IMR-90 (cell line): ENCODE measurements at regions not wholly inside any gene's neighbourhood (a gene's known extent, or its start where the extent isn't known, plus 50 kb on each side); places are given as distances from the start of the nearest gene placed in this dataset.

ENCODE experiments used
- ATAC-seq: fragments of 200-7000 bp; cut with Tn5 transposase; 2 replicates; pipeline ENCODE4 v1.9.1; 2020; ENCODE audit warnings: low read depth, mild to moderate bottlenecking, moderate library complexity
- BruUV-seq: library from RNA; stranded (reverse); fragments of 400-500 nt; replicated peaks from 2 replicates; lab custom pipeline; 2021; lab: Mats Ljungman, UMichigan
- CTCF ChIA-PET: fragments of 300-600 bp; formaldehyde crosslinking; extraction: SDS; loops from one replicate; lab custom pipeline; 2021; ENCODE audit warnings: antibody characterized with exemption; lab: Yijun Ruan, JAX
- POLR2A ChIA-PET: fragments of 300-600 bp; sonication (Branson Sonifier 250); formaldehyde crosslinking; loops from one replicate; lab custom pipeline; 2022; ENCODE audit warnings: antibody characterized with exemption; ENCODE audit not compliant: unreplicated experiment; lab: Charles Lee
- DNase-seq: peaks from one replicate; pipeline ENCODE4 v3.0.0; 2013
- H2AFZ ChIP-seq: replicated peaks from 2 replicates; pipeline ENCODE3; 2013; ENCODE audit warnings: low read length, mild to moderate bottlenecking; ENCODE audit not compliant: poor library complexity
- H2AK5ac ChIP-seq: 2 replicates; pipeline ENCODE4 v1.6.1; 2013; ENCODE audit warnings: low read depth, low read length, inconsistent platforms
- H2AK9ac ChIP-seq: replicated peaks from 2 replicates; pipeline ENCODE3; 2013; ENCODE audit warnings: mild to moderate bottlenecking, low read depth, low read length, moderate library complexity; ENCODE audit not compliant: poor library complexity
- H2BK120ac ChIP-seq: 2 replicates; pipeline ENCODE4 v1.6.1; 2013; ENCODE audit warnings: low read depth, low read length, inconsistent platforms
- H2BK15ac ChIP-seq: 3 replicates; pipeline ENCODE4 v1.6.1; 2013; ENCODE audit warnings: low read depth, low read length, inconsistent platforms
- H2BK20ac ChIP-seq: 2 replicates; pipeline ENCODE4 v1.6.1; 2013; ENCODE audit warnings: low read depth, mild to moderate bottlenecking, inconsistent platforms, low read length, moderate library complexity
- H2BK5ac ChIP-seq: 2 replicates; pipeline ENCODE4 v1.6.1; 2013; ENCODE audit warnings: mild to moderate bottlenecking, low read depth, low read length, inconsistent platforms; ENCODE audit not compliant: poor library complexity, severe bottlenecking
- H3K14ac ChIP-seq: replicated peaks from 2 replicates; pipeline ENCODE4 v1.6.1; 2013; ENCODE audit warnings: low read depth, low read length, inconsistent platforms
- H3K18ac ChIP-seq: 2 replicates; pipeline ENCODE4 v1.6.1; 2013; ENCODE audit warnings: low read depth, low read length, control low read depth
- H3K23ac ChIP-seq: 2 replicates; pipeline ENCODE4 v1.6.1; 2013; ENCODE audit warnings: low read depth, low read length, inconsistent platforms
- H3K27ac ChIP-seq: 2 replicates; pipeline ENCODE4 v1.5.1; 2013; ENCODE audit warnings: mild to moderate bottlenecking, control low read depth, low read length; ENCODE audit not compliant: insufficient read depth
- H3K27me3 ChIP-seq: 2 replicates; pipeline ENCODE4 v1.6.1; 2013; ENCODE audit warnings: low read length; ENCODE audit not compliant: control insufficient read depth, insufficient read depth
- H3K36me3 ChIP-seq: 2 replicates; pipeline ENCODE4 v1.6.1; 2013; ENCODE audit warnings: low read length, mixed read lengths; ENCODE audit not compliant: control insufficient read depth, insufficient read depth
- H3K4ac ChIP-seq: 2 replicates; pipeline ENCODE4 v1.6.1; 2013; ENCODE audit warnings: low read depth, low read length, inconsistent platforms
- H3K4me1 ChIP-seq: 2 replicates; pipeline ENCODE4 v1.6.1; 2013; ENCODE audit warnings: low read length, mixed read lengths; ENCODE audit not compliant: control insufficient read depth, insufficient read depth
- H3K4me2 ChIP-seq: 2 replicates; pipeline ENCODE4 v1.6.1; 2013; ENCODE audit warnings: low read depth, mild to moderate bottlenecking, control low read depth, low read length, moderate library complexity
- H3K4me3 ChIP-seq: 2 replicates; pipeline ENCODE4 v1.5.1; 2013; ENCODE audit warnings: low read depth, mild to moderate bottlenecking, control low read depth, low read length, moderate library complexity; ENCODE audit not compliant: insufficient read depth
- H3K56ac ChIP-seq: 2 replicates; pipeline ENCODE4 v1.6.1; 2013; ENCODE audit warnings: low read length, inconsistent platforms; ENCODE audit not compliant: insufficient read depth; ENCODE audit errors: extremely low read depth
- H3K79me1 ChIP-seq, 2 experiments: 2 replicates each; pipeline ENCODE4 v1.6.1; 2013; ENCODE audit warnings: low read length in 2 of 2, inconsistent platforms in 1 of 2, low read depth in 1 of 2
- H3K9ac ChIP-seq: 2 replicates; pipeline ENCODE4 v1.6.1; 2013; ENCODE audit warnings: low read depth, low read length, control low read depth
- H3K9me1 ChIP-seq: 2 replicates; pipeline ENCODE4 v1.6.1; 2013; ENCODE audit warnings: low read length, inconsistent platforms; ENCODE audit not compliant: insufficient read depth
- H3K9me3 ChIP-seq: 2 replicates; pipeline ENCODE4 v1.6.1; 2013; ENCODE audit warnings: low read length; ENCODE audit not compliant: control insufficient read depth, insufficient read depth
- H4K20me1 ChIP-seq: 2 replicates; pipeline ENCODE4 v1.6.1; 2013; ENCODE audit warnings: low read length, inconsistent platforms; ENCODE audit not compliant: insufficient read depth
- H4K5ac ChIP-seq: 2 replicates; pipeline ENCODE4 v1.6.1; 2013; ENCODE audit warnings: mild to moderate bottlenecking, low read depth, low read length, control low read depth
- H4K8ac ChIP-seq, 2 experiments: 2 replicates each; pipeline ENCODE4 v1.6.1; 2013; ENCODE audit warnings: low read depth in 2 of 2, low read length in 2 of 2, control low read depth in 1 of 2, inconsistent platforms in 1 of 2
- H4K91ac ChIP-seq: 2 replicates; pipeline ENCODE4 v1.6.1; 2013; ENCODE audit warnings: low read depth, low read length, inconsistent platforms; ENCODE audit not compliant: insufficient read depth
- BHLHE40 ChIP-seq: fragments of 150-350 bp; IDR thresholded peaks from 2 replicates; pipeline ENCODE4 v1.6.1; 2016; ENCODE audit warnings: mild to moderate bottlenecking, low read depth, low read length
- CEBPB ChIP-seq: IDR thresholded peaks from 2 replicates; pipeline ENCODE4 v1.6.1; 2012; ENCODE audit warnings: low read depth, low read length, improper control_type of control experiment
- CHD1 ChIP-seq: IDR thresholded peaks from 2 replicates; pipeline ENCODE4 v1.6.1; 2012; ENCODE audit warnings: low read depth, low read length, improper control_type of control experiment
- FOS ChIP-seq: fragments of 150-350 bp; IDR thresholded peaks from 2 replicates; pipeline ENCODE4 v1.6.1; 2016; ENCODE audit warnings: low read depth, low read length
- MXI1 ChIP-seq: IDR thresholded peaks from 2 replicates; pipeline ENCODE4 v1.6.1; 2012; ENCODE audit warnings: low read depth, mild to moderate bottlenecking, low read length, moderate library complexity, borderline replicate concordance
- NFE2L2 ChIP-seq: fragments of 150-350 bp; IDR thresholded peaks from 2 replicates; pipeline ENCODE4 v1.6.1; 2016; ENCODE audit warnings: low read depth, mild to moderate bottlenecking, low read length
- SMC3 ChIP-seq: fragments of 150-350 bp; IDR thresholded peaks from 2 replicates; pipeline ENCODE4 v1.6.1; 2016; ENCODE audit warnings: low read depth, mild to moderate bottlenecking, antibody characterized with exemption, low read length, moderate library complexity
- WGBS, 2 experiments: methylation state at CpG; one replicate each; pipeline versions ENCODE4 v1.1.5 to v1.1.7; 2013; ENCODE audit warnings: missing lambda C conversion rate in 2 of 2; ENCODE audit not compliant: insufficient read length in 1 of 2; ENCODE audit errors: extremely low coverage in 2 of 2; 5-methylcytosine and 5-hydroxymethylcytosine counted together
- dilution Hi-C: fragments of 300-500 bp; cut with HindIII; formaldehyde crosslinking; loops from one replicate; pipeline ENCODE4 v1.14.3; 2018; ENCODE audit warnings: low sequenced_read_pairs; ENCODE audit not compliant: unreplicated experiment
- in situ Hi-C: fragments of 300-500 bp; cut with MboI; formaldehyde crosslinking; loops from 3 replicates; pipeline ENCODE4 v1.14.3; 2019; ENCODE audit warnings: low sequenced_read_pairs, inconsistent platforms, mixed read lengths
- intact Hi-C: fragments of 100-400 bp; cut with micrococcal nuclease; formaldehyde crosslinking; loops from 2 replicates; pipeline ENCODE4 v1.10.0; 2022

DNA sequence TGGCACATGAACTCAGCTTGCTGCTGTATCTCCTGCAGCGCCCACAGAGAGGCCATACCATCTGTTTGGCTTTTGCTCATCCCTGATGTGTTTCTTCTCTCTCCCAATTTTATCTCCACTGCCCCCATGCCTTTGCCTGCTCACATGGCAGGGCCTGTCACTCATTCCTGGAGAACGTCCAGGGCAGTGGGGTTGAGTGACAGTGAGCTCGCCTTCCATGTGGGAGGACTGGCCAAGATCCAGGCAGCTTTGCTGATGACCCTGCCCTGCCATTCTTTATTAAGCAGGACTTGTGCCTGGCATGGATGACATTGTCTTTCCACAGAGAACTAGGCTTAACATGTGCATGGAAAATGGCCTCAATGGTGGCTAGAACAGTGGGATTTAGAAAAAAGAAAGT, 230.5 kb upstream of the THSD7B start:
- no TSS peak for BruUV-seq
- no CpG with 5 or more reads among the region's 3 CpGs for WGBS, 2 experiments
- no peak overlapping the region for H4K5ac ChIP-seq

More for the DNA sequence above, 230.5 kb upstream of the THSD7B start:
- no peaks in the 10 kb centered on the region for H3K9me1 ChIP-seq
- POLR2A ChIA-PET = no interaction called here
- H3K79me1 ChIP-seq = no peaks in the 10 kb centered on the region
- intact Hi-C loops (no loop called here), in situ Hi-C loops (no loop called here), dilution Hi-C loops (no loop called here)
- H2AFZ ChIP-seq = no peak overlapping the region
- H2BK120ac ChIP-seq = no peak overlapping the region
- H2BK20ac ChIP-seq = no peak overlapping the region
- no peak overlapping the region for H2AK9ac ChIP-seq
- no peak overlapping the region for H4K91ac ChIP-seq
- no peak overlapping the region for H3K56ac ChIP-seq
- no peak overlapping the region for H3K4me2 ChIP-seq
- no peak overlapping the region for H3K14ac ChIP-seq
- H3K18ac ChIP-seq = no peak overlapping the region
- H2BK15ac ChIP-seq = no peak overlapping the region
- DNase-seq (no peak), ATAC-seq (no peak)
- CTCF ChIA-PET = no interaction called here
- H3K23ac ChIP-seq = no peak overlapping the region
- H2AK5ac ChIP-seq = no peak overlapping the region
- H3K4me3 ChIP-seq = no peak overlapping the region
- no peak overlapping the region for H4K8ac ChIP-seq
- H3K27me3 ChIP-seq = no peaks in the 10 kb centered on the region
- H3K27ac ChIP-seq = no peak overlapping the region
- H3K4me1 ChIP-seq = no peaks in the 10 kb centered on the region
- TF ChIP-seq SMC3 (no peak), FOS (no peak), CEBPB (no peak), BHLHE40 (no peak), NFE2L2 (no peak), CHD1 (no peak), MXI1 (no peak)
- no peak overlapping the region for H3K4ac ChIP-seq
- H3K9me3 ChIP-seq = peaks cover 30% of the 10 kb centered on the region
- H4K20me1 ChIP-seq = no peaks in the 10 kb centered on the region
- H3K9ac ChIP-seq = no peak overlapping the region
- no peaks in the 10 kb centered on the region for H3K36me3 ChIP-seq
- H2BK5ac ChIP-seq = no peak overlapping the region
